Lower lobe of right lung (tissue), 2 donors: ENCODE measurements at regions not wholly inside any gene's neighbourhood (a gene's known extent, or its start where the extent isn't known, plus 50 kb on each side); places are given as distances from the start of the nearest gene placed in this dataset.

Experiments
- ATAC-seq, 2 donors: fragments of 200-7000 bp; cut with Tn5 transposase; one replicate each; pipeline ENCODE4 v1.9.1; 2020 to 2022; ENCODE audit warnings: mild to moderate bottlenecking in 2 of 2, moderate library complexity in 2 of 2
- DNase-seq: peaks from one replicate; pipeline ENCODE4 v3.0.0-alpha.2; 2020
- H3K27ac ChIP-seq: fragments of 200-600 bp; one replicate; pipeline ENCODE4 v1.8.0; 2022
- H3K27me3 ChIP-seq: fragments of 200-600 bp; one replicate; pipeline ENCODE4 v1.8.0; 2022; ENCODE audit warnings: low read depth
- H3K36me3 ChIP-seq: fragments of 200-600 bp; one replicate; pipeline ENCODE4 v1.8.0; 2022; ENCODE audit warnings: mild to moderate bottlenecking
- H3K4me1 ChIP-seq: fragments of 200-600 bp; one replicate; pipeline ENCODE4 v1.8.0; 2022
- H3K4me3 ChIP-seq: fragments of 200-600 bp; one replicate; pipeline ENCODE4 v1.8.0; 2022; ENCODE audit warnings: mild to moderate bottlenecking
- H3K9me3 ChIP-seq: fragments of 200-600 bp; one replicate; pipeline ENCODE4 v1.8.0; 2022
- intact Hi-C: fragments of 100-400 bp; cut with DNase I; formaldehyde crosslinking; loops from one replicate; pipeline ENCODE4 v1.11.0; 2022
- TF ChIP-seq, protein P1 (sequence below): fragments of 200-600 bp; IDR thresholded peaks from one replicate; pipeline ENCODE4 v1.8.0; 2022; ENCODE audit warnings: antibody characterized with exemption, mild to moderate bottlenecking
- donor health status: DM: no; HTN: yes; CAD: no; lungs with severe emphysema.

DNA sequence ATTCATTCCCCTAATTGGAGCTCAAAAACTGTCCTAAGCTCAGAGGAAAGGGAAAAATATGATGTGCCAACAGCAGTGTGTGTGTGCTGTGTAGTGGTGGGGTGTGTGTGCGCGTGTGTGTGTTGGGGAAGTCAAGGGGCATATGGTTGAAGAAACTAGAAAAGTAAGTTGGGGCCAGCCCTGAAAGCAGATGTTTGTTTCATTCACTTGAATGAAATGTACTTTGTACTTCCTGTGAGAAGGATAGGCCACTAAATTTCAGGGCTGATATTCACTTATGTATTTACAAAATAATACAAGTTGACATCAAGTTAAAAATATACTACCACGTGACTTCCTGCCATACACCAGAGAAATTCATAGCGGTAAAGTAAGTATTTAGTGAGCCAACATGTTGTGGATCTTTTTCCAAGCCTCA, 151.3 kb upstream of the JADE1 start:
- TF ChIP-seq, protein P1, sequence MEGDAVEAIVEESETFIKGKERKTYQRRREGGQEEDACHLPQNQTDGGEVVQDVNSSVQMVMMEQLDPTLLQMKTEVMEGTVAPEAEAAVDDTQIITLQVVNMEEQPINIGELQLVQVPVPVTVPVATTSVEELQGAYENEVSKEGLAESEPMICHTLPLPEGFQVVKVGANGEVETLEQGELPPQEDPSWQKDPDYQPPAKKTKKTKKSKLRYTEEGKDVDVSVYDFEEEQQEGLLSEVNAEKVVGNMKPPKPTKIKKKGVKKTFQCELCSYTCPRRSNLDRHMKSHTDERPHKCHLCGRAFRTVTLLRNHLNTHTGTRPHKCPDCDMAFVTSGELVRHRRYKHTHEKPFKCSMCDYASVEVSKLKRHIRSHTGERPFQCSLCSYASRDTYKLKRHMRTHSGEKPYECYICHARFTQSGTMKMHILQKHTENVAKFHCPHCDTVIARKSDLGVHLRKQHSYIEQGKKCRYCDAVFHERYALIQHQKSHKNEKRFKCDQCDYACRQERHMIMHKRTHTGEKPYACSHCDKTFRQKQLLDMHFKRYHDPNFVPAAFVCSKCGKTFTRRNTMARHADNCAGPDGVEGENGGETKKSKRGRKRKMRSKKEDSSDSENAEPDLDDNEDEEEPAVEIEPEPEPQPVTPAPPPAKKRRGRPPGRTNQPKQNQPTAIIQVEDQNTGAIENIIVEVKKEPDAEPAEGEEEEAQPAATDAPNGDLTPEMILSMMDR, result no peak
- no peak for ATAC-seq
- no peak for DNase-seq
- no peaks in the 10 kb centered on the region for H3K27me3 ChIP-seq
- H3K36me3 ChIP-seq, result no peaks in the 10 kb centered on the region
- intact Hi-C loops, result no loop called here
- no peak overlapping the region for H3K4me3 ChIP-seq
- H3K9me3 ChIP-seq, result no peaks in the 10 kb centered on the region
- H3K4me1 ChIP-seq, result peaks cover 20% of the 10 kb centered on the region
- peak overlapping the region; percentile 40 for H3K27ac ChIP-seq

DNA sequence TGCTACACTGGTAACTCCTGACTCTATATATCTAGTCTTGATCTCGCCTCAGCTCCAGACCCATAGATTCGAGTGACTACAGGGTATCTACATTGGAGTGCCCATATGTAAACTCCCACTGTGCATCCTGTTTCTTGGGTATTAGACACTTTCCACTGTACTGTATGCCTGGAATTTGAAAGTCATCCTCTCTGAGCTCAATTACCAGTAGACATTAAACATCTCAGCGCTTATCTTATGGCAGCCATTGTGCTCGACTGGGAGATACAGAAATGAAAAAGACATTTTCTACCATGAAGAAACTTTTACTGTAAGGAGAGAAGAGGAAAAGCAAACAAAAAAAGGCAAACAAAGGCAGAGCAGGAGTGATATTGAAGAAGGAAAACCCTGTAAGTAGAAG, 151.9 kb upstream of the JADE1 start:
- peaks cover 20% of the 10 kb centered on the region for H3K4me1 ChIP-seq
- ATAC-seq (no peak), DNase-seq (no peak)
- no peaks in the 10 kb centered on the region for H3K27me3 ChIP-seq
- intact Hi-C loops, result no loop called here
- peak overlapping the region; percentile 40 for H3K27ac ChIP-seq
- TF ChIP-seq, protein P1, result no peak
- no peaks in the 10 kb centered on the region for H3K9me3 ChIP-seq
- H3K4me3 ChIP-seq, result no peak overlapping the region
- no peaks in the 10 kb centered on the region for H3K36me3 ChIP-seq

DNA sequence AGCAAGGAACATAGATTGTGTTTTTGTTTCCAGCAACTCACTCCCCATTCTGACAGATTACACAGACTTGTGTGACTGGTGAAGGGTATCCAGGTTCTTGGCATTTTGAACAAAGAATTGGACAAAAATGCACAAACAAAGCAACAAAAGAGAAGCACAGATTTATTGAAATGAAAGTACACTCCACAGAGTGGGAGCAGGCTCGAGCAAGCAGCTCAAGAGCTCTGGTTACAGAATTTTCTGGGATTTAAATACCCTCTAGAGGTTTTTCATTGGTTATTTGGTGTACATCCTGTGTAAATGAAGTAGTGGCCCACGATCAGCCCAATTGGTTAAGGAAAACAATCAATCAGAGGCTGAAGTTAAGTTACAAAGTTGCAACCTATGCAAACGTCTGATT, 155.0 kb upstream of the JADE1 start:
- Histone ChIP-seq H3K36me3 (no peaks in the 10 kb centered on the region), H3K4me1 (peaks cover 5% of the 10 kb centered on the region), H3K27me3 (no peaks in the 10 kb centered on the region), H3K4me3 (no peak overlapping the region), H3K9me3 (no peaks in the 10 kb centered on the region), H3K27ac (peak overlapping the region; percentile 15)
- TF ChIP-seq, protein P1, result no peak
- no peak for DNase-seq
- intact Hi-C loops, result no loop called here
- no peak for ATAC-seq

DNA sequence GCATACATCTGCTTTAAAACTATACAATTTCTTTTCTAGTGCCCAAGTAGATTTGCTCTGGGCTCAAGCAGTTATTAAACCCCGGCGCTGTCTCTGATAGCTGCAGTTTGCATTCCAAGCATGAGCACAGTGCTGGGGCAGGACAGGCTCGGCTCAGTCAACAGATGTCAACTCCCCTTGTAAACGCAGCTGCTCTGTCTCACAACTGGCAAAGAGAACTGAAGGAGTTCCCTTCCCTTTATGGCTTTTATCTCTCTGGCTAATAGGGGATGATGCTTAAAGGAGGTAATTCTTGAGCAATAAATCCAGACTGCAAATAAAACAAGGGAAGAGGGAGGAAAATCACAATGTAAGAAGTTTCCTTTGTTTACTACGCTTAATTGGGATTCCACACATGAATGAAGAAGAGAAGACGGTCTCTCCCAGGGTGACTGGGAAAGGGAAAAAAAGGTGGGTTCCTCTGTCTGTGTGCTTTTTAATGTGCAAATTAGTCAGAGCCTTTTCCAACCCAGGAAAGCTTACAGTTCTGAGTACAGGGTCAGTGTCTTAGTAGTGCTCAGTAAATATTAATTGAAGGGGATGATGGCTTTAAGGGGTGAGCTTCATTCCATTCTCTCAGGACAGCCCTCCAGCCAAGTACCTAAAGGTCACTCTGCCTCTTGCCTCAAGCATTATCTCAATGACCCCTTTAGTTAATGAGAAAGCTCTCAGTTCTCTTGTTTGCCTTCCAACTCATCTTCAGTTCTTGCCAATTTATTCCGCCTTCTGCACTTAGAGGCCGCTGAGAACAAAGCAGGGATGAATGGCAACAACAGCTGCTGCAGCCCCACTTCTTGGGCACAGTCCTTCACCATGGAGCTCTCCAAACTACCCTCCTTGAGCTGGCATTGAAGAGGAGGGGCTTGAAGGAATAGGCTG, 155.7 kb upstream of the JADE1 start:
- Histone ChIP-seq H3K4me1 (peaks cover 5% of the 10 kb centered on the region), H3K27me3 (no peaks in the 10 kb centered on the region), H3K36me3 (no peaks in the 10 kb centered on the region), H3K4me3 (no peak overlapping the region), H3K27ac (peak overlapping the region; percentile 15), H3K9me3 (no peaks in the 10 kb centered on the region)
- DNase-seq (no peak), ATAC-seq (peak; percentile 81 to 83)
- TF ChIP-seq, protein P1, result no peak
- intact Hi-C loops, result no loop called here

DNA sequence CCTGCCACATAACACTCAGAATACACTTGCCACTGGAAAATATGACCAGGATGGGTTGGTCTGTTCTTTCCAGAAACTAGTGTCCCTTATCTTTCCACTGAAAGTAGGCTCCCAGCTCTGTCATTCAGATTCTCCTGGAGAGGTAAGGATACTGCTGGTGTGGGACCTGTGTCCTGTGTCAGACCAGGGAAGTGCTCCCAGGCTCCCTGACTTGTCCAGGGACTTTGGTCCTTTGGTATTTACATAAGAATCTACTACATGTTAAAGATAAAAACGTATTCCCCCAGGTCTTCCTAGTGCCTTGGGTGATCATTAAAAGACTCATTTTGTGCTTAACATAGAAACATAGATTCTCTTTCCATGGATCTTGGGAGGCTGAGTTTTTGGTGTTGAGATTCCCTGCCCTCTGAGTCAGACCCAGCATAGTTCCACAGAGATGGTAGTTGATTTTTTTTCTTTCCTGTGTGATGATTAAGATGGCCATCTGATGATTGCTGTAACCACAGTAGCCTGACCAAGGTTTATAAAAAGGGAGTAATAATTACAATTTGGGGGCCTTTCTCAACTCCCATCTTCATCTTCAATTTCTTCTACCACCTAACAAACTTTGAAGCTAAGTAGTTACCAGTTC, 159.8 kb upstream of the JADE1 start:
- TF ChIP-seq, protein P1, result no peak
- ATAC-seq (no peak), DNase-seq (no peak)
- intact Hi-C loops, result no loop called here
- Histone ChIP-seq H3K27ac (no peak overlapping the region), H3K4me1 (no peaks in the 10 kb centered on the region), H3K4me3 (no peak overlapping the region), H3K36me3 (no peaks in the 10 kb centered on the region), H3K9me3 (no peaks in the 10 kb centered on the region), H3K27me3 (no peaks in the 10 kb centered on the region)
